SJCRH30 (cell line): ENCODE measurements at regions not wholly inside any gene's neighbourhood (a gene's known extent, or its start where the extent isn't known, plus 50 kb on each side); places are given as distances from the start of the nearest gene placed in this dataset.

Experiments used
- DNase-seq, 2 experiments: peaks; one replicate each; pipeline ENCODE4 v3.0.0-alpha.2; 2015 to 2020
- H3K27ac ChIP-seq: fragments of 250-450 bp; sonication (Bioruptor Pico); 2 replicates; pipeline ENCODE4 v1.5.1; 2020; ENCODE audit warnings: mild to moderate bottlenecking, moderate library complexity
- H3K27me3 ChIP-seq: fragments of 250-450 bp; sonication (Bioruptor Pico); 2 replicates; pipeline ENCODE4 v1.5.1; 2020; ENCODE audit warnings: mild to moderate bottlenecking, moderate library complexity
- H3K36me3 ChIP-seq: fragments of 250-450 bp; sonication (Bioruptor Pico); 2 replicates; pipeline ENCODE4 v1.5.1; 2020; ENCODE audit warnings: mild to moderate bottlenecking, moderate library complexity
- H3K4me1 ChIP-seq: fragments of 250-450 bp; sonication (Bioruptor Pico); 2 replicates; pipeline ENCODE4 v1.5.1; 2020; ENCODE audit warnings: mild to moderate bottlenecking, moderate library complexity
- H3K4me3 ChIP-seq: fragments of 250-450 bp; sonication (Bioruptor Pico); 2 replicates; pipeline ENCODE4 v1.5.1; 2020; ENCODE audit warnings: mild to moderate bottlenecking, moderate library complexity
- H3K9me3 ChIP-seq: fragments of 250-450 bp; sonication (Bioruptor Pico); replicated peaks from 2 replicates; pipeline ENCODE4 v1.5.1; 2020; ENCODE audit warnings: mild to moderate bottlenecking, moderate library complexity

DNA sequence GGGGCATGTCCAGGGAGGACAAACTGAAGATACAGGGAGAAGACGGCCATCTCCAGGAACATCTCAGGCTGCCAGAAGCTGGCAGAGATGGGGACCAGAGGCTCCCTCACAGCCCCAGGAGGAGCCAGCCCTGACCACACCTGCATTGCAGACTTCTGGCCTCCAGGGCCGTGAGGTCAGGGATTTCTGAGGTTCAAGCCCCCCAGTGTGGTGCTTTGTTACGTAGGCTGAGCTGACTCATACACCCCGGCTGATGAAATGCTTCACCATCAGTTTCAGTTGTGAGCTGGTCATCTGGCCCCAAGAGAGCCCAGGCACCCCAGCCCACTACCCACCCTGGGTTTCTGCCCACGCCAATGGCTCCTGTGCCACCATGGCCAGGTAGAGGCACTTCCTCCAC, 106.4 kb downstream of the SIK1 start:
- H3K4me1 ChIP-seq: peaks cover 23% of the 10 kb centered on the region
- H3K4me3 ChIP-seq: no peak overlapping the region
- H3K9me3 ChIP-seq: no peaks in the 10 kb centered on the region
- DNase-seq: no peak
- H3K27me3 ChIP-seq: no peaks in the 10 kb centered on the region
- no peak overlapping the region for H3K27ac ChIP-seq
- no peaks in the 10 kb centered on the region for H3K36me3 ChIP-seq

DNA sequence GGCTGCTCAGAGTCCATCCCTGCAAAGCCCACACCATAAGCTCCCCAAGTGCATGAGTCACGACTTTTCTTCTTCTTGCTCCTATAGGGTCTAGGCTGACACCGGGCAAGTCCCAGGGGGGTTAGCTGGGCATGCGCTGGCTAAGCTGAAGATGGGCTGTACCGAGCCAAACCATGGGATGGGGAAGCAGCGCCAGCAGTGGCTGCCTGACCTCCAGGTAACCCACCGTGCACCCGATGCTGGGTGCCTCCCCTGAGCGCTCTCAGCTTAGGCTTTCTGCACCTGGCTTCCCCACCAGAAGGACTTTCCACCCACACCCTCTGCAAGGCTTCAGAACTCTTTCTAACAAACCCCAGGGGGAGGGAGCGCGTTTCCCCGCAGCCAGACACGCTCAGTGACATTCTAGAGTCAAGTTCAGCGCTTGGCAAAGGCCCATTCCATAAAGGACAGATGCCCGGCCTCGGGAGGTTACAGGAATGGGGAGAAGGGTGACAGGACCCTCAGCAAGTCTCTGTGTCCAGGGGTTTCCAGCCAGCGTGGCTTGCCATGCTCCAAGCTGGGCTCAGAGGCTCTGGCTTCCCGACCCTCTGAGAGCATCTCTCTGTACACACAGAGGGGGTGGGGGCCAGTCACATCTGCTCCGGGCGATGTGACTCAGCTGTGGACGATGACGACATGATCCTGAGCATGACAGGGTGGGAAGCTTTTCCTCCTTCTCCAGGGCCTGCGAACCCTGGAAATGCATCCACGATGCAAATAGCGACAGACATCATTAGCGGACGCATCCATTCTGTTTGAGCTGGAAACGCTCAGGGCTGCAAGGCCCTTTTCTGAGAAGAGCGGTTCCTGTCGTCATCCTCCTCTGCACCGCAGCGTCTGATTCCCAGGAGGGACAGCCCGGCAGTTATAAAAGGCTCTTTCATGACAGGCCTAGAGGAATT, 107.8 kb downstream of the SIK1 start:
- Histone ChIP-seq H3K27me3 (no peaks in the 10 kb centered on the region), H3K4me3 (peak overlapping the region; percentile 11; the same call in 1 of the 2 replicates), H3K36me3 (no peaks in the 10 kb centered on the region), H3K4me1 (peaks cover 23% of the 10 kb centered on the region), H3K27ac (no peak overlapping the region; the same call in 1 of the 2 replicates), H3K9me3 (no peaks in the 10 kb centered on the region)
- peak; percentile 75 to 77 for DNase-seq

DNA sequence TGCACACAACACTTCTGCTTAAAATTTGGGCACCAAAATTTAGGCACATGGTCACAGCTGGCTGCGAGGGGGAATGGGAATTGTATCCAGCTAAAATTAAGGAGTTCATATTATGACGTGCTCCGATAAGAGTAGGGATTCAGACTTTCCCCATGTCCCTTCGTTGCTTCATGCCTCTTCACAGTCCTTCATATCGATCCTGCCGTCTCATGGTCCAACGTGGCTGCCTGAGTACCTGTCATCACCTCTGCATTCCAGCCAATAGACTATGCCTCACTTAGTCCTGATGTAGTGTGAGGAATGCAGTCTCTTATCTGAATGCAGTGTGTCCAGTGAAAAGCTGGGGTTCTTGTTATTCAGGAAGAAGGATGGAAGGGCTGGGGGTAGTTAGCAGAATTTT, 108.6 kb downstream of the SIK1 start:
- Histone ChIP-seq H3K4me1 (peaks cover 23% of the 10 kb centered on the region), H3K27ac (no peak overlapping the region), H3K9me3 (no peaks in the 10 kb centered on the region), H3K36me3 (no peaks in the 10 kb centered on the region), H3K4me3 (no peak overlapping the region), H3K27me3 (no peaks in the 10 kb centered on the region)
- no peak for DNase-seq

DNA sequence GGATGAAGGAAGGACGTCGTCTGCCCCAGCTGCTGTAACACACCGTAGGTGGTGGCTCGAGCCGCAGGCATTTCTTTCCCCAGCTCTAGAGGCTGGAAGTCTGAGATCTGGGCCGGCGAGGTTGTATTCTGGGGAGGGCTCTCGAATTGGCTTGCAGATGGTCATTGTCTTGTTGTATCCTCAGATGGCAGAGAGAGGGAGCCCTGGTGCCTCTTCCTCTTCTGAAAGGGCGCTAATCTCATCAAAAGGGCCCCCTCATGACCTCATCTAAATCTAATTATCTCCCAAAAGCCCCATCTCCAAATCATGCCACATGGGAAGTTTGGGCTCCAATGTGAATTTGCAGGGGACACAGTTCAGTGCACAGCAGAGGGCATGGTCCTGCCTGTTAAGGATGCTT, 109.0 kb downstream of the SIK1 start:
- Histone ChIP-seq H3K27me3 (no peaks in the 10 kb centered on the region), H3K27ac (no peak overlapping the region), H3K9me3 (no peaks in the 10 kb centered on the region), H3K4me3 (no peak overlapping the region), H3K4me1 (peaks cover 23% of the 10 kb centered on the region), H3K36me3 (no peaks in the 10 kb centered on the region)
- DNase-seq: no peak

DNA sequence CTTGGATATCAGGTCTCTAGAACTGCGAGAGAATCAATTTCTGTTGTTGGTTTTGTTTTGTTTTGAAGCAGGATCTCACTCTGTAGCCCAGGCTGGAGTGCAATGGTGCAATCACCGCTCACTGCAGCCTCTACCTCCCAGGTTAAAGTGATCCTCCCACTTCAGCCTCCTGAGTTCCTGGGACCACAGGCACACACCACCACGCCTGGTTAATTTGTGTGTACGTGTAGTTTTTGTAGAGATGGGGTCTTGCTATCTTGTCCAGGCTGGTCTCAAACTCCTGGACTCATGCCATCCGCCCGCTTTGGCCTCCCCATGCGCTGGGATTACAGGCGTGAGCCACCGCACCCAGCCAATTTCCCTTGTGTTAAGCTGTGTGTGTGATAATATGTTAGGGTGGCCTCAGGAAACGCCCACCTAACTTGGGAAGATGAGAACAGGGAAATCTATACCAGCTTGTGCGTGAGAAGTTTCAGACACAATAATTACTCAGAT, 109.6 kb downstream of the SIK1 start:
- H3K9me3 ChIP-seq: no peaks in the 10 kb centered on the region
- no peaks in the 10 kb centered on the region for H3K36me3 ChIP-seq
- no peak for DNase-seq
- H3K27me3 ChIP-seq: no peaks in the 10 kb centered on the region
- H3K27ac ChIP-seq: no peak overlapping the region
- peaks cover 24% of the 10 kb centered on the region for H3K4me1 ChIP-seq
- H3K4me3 ChIP-seq: no peak overlapping the region

DNA sequence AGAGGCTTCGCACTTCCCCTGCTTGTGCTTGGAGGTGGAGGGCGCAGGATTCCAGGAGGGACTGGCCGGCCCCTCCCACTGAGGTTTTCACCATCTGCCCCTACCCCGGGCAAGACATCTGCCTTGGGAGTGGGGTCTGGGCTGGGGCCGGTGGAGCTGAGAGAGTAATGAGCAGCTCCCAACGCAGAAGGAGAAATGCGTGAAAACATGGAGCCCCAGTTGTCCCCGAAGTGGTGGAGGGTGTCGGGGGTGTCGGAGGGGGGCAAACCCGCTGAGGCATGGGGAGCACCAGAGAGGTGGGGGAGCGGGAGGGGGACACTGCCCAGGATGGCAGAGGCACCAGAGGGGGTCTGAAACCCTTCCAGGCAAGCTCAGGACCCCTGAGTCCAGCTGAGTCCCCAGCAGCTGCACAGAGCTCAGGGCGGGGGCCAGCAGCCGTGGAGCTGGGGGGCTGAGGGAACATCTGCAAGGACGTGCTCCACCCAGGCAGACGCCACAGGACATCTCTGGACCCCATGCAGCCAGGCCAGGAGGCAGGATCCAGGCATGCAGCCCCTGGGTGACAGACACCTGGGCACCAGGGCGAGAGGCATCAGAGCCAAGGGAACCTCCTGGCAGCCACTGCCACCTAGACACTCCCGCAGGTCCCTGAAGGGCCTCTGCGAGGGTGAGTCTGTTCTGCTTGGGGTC, 110.6 kb downstream of the SIK1 start:
- Histone ChIP-seq H3K27me3 (no peaks in the 10 kb centered on the region), H3K27ac (no peak overlapping the region), H3K4me3 (no peak overlapping the region), H3K9me3 (no peaks in the 10 kb centered on the region), H3K4me1 (peaks cover 32% of the 10 kb centered on the region), H3K36me3 (no peaks in the 10 kb centered on the region)
- DNase-seq: no peak

DNA sequence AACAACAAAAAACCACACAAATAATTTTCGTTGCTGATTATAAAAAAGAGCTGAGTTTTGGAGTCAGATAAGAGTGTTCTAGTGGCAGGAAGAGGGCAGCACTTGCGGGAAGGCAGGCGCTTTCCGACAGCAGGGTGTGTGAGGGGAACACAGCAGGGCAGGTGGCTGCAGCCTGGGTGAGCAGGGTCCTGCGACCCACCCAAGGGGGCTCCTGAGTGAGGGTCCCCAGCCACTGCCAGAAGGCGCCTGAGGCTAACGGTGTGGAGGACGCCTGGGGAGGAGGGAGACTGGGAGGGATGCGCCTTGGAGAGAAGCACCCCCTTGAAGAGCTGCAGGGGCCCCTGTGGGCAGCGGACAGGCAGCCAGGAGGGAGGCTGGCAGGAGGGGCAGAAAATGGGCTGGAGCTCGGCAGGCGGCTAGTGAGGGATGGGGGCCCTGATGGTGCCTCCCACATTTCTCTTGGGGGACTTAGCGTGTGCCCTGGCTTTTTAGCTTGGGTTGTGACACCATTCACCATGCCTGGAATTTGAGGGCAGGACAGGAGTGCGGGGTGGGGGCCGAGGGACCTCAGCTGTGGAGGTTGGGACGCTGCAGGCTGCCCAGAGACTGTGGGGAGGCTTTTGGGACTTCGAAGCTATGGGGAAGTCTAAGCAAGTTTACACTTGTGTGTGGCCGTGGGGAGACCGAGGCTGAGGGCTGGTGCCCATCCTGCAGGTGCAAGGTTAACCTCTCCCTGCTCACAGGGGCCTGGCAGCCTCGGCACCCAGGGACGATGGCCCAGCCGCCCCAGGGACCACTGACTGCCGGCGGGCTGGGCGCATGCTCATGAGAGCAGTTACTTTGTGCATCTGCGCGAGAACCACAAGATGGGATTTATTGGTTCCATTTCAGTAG, 111.4 kb downstream of the SIK1 start:
- H3K27me3 ChIP-seq: no peaks in the 10 kb centered on the region
- no peaks in the 10 kb centered on the region for H3K9me3 ChIP-seq
- peaks cover 34% of the 10 kb centered on the region for H3K4me1 ChIP-seq
- no peak overlapping the region for H3K4me3 ChIP-seq
- H3K27ac ChIP-seq: no peak overlapping the region
- no peak for DNase-seq
- no peaks in the 10 kb centered on the region for H3K36me3 ChIP-seq

DNA sequence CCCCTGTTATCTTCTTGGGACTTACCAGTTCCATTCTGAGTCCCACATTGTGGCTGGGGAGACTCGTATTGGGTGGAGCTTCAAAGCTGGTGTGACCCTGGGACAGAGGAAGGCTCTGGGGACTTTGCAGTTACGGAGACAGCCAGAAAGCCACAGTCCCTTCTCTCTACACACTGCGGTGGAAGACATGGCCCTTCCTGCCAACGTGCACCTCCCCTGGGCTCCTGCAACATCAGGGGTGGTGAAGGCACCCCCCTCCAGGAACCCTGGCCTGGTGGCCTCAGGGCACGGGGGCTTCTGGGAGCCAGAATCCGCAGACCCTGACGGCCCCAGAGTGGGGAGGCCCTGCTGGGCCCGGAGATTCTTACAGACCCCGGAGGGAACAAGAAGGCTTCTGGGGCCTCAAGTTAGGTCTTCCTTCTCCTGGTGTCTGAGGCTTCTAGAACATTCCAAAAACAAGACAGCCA, 113.0 kb downstream of the SIK1 start:
- no peak overlapping the region for H3K27ac ChIP-seq
- no peak for DNase-seq

DNA sequence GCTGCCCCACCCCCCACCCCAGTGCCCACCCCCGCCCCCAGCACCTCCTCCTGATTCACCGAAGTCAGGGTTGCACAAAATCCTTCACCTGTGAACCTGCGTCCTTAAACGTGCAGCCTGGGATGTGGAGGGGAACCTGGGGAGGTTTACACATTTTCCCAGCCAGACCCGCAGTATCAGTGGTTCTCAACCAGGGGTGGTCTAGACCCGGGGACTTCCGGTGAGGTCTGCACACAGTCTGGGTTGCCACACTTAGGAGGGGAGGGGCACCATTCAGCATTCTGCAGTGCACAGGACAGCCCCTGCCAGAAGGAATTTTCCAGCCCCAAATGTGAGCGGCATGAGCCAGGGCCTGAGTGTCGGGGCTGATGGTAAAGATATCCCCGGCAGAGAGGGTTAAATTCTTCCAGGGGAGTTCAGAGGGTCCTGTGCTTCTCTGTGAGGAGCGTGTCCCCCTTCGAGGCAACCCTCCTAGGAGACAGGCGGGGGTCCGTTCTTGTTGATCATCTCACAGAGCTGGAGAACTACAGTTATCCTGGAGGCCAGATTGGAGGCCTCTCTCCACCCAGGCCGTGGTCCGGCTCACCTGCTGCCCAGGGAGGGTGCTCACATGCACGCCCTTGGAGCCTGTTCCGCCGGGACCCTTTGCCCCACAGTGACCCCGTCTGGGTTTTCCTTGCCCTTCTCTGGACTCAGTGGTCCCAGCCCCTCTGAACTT, 113.6 kb downstream of the SIK1 start:
- H3K36me3 ChIP-seq: no peaks in the 10 kb centered on the region
- H3K4me3 ChIP-seq: no peak overlapping the region
- H3K27ac ChIP-seq: no peak overlapping the region
- H3K9me3 ChIP-seq: no peaks in the 10 kb centered on the region
- no peaks in the 10 kb centered on the region for H3K27me3 ChIP-seq
- no peak for DNase-seq
- H3K4me1 ChIP-seq: peaks cover 20% of the 10 kb centered on the region

More for the DNA sequence above, 113.0 kb downstream of the SIK1 start:
- Histone ChIP-seq H3K9me3 (no peaks in the 10 kb centered on the region), H3K4me1 (peaks cover 22% of the 10 kb centered on the region), H3K27me3 (no peaks in the 10 kb centered on the region), H3K4me3 (no peak overlapping the region), H3K36me3 (no peaks in the 10 kb centered on the region)

DNA sequence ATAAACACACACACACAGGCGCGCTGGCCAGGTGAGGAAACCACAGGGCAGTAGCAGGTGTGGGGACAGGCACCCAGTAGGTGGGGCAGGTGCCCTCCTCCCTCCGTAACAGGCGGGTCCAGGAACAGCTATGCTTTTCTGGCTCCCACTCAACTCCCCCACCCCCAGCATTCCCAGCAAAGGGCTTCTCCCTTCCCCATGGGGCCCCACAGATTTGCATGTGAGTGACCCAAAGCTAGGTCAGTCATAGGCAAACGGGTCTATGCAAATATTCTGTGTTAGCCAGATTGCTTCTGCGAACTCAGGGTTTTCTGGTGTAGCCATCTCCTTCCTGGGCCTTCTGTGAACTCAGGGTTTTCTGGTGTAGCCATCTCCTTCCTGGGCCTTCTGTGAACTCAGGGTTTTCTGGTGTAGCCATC, 114.2 kb downstream of the SIK1 start:
- Histone ChIP-seq H3K27me3 (no peaks in the 10 kb centered on the region), H3K4me1 (peaks cover 26% of the 10 kb centered on the region), H3K9me3 (no peaks in the 10 kb centered on the region), H3K27ac (no peak overlapping the region), H3K36me3 (no peaks in the 10 kb centered on the region), H3K4me3 (no peak overlapping the region)
- no peak for DNase-seq

DNA sequence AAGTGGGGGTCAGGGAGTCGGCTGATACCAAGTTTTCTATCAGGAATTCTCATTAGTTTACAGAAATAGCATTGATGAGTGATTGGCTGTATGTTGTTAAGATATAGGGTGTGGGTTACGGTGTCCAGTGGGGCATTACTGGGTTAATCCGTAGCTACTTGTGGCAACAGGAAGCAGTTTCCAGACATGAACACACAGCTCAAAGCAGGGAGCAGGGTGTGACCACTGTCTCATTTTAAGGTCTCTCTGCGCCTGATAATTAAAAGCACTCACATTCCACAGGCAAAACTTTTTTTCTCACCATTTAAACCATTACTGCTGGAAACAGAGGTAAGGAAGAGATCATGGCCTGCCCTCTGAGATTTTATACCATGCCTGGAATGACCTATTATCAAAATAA, 114.9 kb downstream of the SIK1 start:
- Histone ChIP-seq H3K27me3 (no peaks in the 10 kb centered on the region), H3K4me3 (no peak overlapping the region), H3K27ac (no peak overlapping the region), H3K4me1 (peaks cover 33% of the 10 kb centered on the region), H3K36me3 (no peaks in the 10 kb centered on the region), H3K9me3 (no peaks in the 10 kb centered on the region)
- no peak for DNase-seq

DNA sequence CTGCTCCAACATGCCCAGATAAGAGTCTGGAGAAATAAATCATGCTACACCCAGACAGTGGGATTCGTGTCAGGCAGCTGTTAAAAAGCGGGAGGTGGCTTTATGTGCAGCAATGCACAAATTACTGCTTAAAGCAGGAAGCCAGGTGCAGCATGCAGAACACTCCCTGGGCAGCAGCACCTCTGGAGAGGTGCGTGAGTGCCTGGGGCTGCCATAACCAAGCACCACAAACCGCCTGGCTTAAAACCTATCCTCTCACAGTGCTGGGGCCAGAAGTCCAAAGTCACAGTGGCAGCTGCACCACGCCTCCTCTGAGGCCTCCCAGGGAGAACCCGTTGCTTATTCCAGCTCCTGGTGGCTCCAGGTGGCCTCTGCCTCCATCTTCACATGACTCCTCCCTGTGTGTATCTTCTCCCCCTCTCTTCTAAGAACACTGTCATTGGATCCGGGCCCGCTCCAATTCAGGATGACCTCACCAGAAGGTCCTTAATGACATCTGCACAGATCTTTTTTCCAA, 115.6 kb downstream of the SIK1 start:
- H3K4me3 ChIP-seq: no peak overlapping the region
- H3K4me1 ChIP-seq: peaks cover 39% of the 10 kb centered on the region
- H3K27me3 ChIP-seq: no peaks in the 10 kb centered on the region
- no peaks in the 10 kb centered on the region for H3K9me3 ChIP-seq
- DNase-seq: peak; percentile 50 to 67
- H3K27ac ChIP-seq: no peak overlapping the region
- no peaks in the 10 kb centered on the region for H3K36me3 ChIP-seq

DNA sequence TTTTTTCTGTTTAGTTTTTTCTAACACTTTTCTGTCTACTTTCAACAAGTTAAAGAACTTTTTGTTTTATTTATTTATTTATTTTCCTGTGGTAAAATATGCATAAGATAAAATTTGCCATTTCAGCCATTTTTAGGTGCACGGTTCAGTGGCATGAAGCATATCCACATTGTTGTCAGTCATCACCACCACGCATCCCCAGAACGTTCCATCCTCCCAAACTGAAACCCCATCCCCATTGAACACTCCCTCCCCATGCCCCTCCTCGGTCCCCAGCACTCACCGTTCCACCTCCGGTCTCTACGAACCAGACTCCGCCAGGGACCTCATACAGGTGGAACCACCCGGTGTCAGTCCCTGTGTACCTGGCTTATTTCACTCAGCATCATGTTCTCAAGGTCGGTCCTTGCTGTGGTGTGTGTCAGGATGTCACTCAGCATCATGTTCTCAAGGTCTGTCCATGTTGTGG, 118.1 kb downstream of the SIK1 start:
- no peaks in the 10 kb centered on the region for H3K9me3 ChIP-seq
- peaks cover 44% of the 10 kb centered on the region for H3K4me1 ChIP-seq
- H3K4me3 ChIP-seq: no peak overlapping the region
- H3K36me3 ChIP-seq: no peaks in the 10 kb centered on the region
- H3K27me3 ChIP-seq: no peaks in the 10 kb centered on the region
- H3K27ac ChIP-seq: no peak overlapping the region
- no peak for DNase-seq
